Pancreas (tissue), 10 donors: ENCODE measurements at regions not wholly inside any gene's neighbourhood (a gene's known extent, or its start where the extent isn't known, plus 50 kb on each side); places are given as distances from the start of the nearest gene placed in this dataset.

Source experiments
- ATAC-seq, 4 donors: fragments of 200-7000 bp; cut with Tn5 transposase; one replicate each; pipeline versions ENCODE4 v1.8.0 to v1.9.1; 2020; ENCODE audit warnings: mild to moderate bottlenecking in 4 of 4, moderate library complexity in 4 of 4
- DNase-seq, 6 donors: peaks; one replicate each; pipeline ENCODE4 v3.0.0-alpha.2; 2020
- FAIRE-seq: peaks from 2 replicates; lab custom pipeline; 2012; peaks lifted over from hg19 to GRCh38; lab: Jason Lieb, UNC
- H3K27ac ChIP-seq, 4 donors: fragments of 200-600 bp; sonication (generic); 1 replicate in 3 of 4; 2 replicates in 1 of 4; pipeline versions ENCODE4 v1.5.0 to v1.8.0; 2020
- H3K27me3 ChIP-seq, 4 donors: fragments of 200-600 bp; one replicate each; pipeline ENCODE4 v1.8.0; 2021
- H3K36me3 ChIP-seq, 3 donors: fragments of 200-600 bp; sonication (generic) in 1 of 3; one replicate each; pipeline versions ENCODE4 v1.5.0 to v1.8.0; 2020 to 2021
- H3K4me1 ChIP-seq, 3 donors: fragments of 200-600 bp; one replicate each; pipeline ENCODE4 v1.8.0; 2021
- H3K4me3 ChIP-seq, 4 donors: fragments of 200-600 bp; sonication (generic) in 2 of 4; one replicate each; pipeline versions ENCODE4 v1.5.0 to v1.8.0; 2020 to 2021
- H3K9me3 ChIP-seq, 4 donors: fragments of 200-600 bp; one replicate each; pipeline ENCODE4 v1.8.0; 2021
- WGBS, 2 donors: extraction: QIAGEN DNeasy Blood & Tissue Kit; methylation state at CpG; one replicate each; pipeline ENCODE4 v1.1.7; 2013; 5-methylcytosine and 5-hydroxymethylcytosine counted together
- intact Hi-C, 3 donors: fragments of 100-400 bp; cut with DNase I; formaldehyde crosslinking; loops; one replicate each; pipeline versions ENCODE4 v1.11.1 to v1.14.2; 2022
- TF ChIP-seq, protein P1 (sequence below), 4 donors: fragments of 200-600 bp; sonication (generic) in 3 of 4; IDR thresholded peaks; one replicate each; pipeline versions ENCODE4 v1.5.0 to v1.8.0; 2021; ENCODE audit warnings: antibody characterized with exemption in 4 of 4
- donor health status: healthy with polysubstance abuse.
- donor health status: DM: no; HTN: no; CAD: no; lungs with moderate emphysema.
- donor health status: DM: no; HTN: no; CAD: no.
- donor health status: control.
- donor health status: control.
- donor health status: Bipolar disorder and iron deficiency.
- donor health status: DM: yes; HTN: yes; CAD: no.
- donor health status: DM: no; HTN: no; CAD: no.
- donor health status: DM: no; HTN: no; CAD: no.
- donor health status: DM: yes; HTN: yes; CAD: no.

DNA sequence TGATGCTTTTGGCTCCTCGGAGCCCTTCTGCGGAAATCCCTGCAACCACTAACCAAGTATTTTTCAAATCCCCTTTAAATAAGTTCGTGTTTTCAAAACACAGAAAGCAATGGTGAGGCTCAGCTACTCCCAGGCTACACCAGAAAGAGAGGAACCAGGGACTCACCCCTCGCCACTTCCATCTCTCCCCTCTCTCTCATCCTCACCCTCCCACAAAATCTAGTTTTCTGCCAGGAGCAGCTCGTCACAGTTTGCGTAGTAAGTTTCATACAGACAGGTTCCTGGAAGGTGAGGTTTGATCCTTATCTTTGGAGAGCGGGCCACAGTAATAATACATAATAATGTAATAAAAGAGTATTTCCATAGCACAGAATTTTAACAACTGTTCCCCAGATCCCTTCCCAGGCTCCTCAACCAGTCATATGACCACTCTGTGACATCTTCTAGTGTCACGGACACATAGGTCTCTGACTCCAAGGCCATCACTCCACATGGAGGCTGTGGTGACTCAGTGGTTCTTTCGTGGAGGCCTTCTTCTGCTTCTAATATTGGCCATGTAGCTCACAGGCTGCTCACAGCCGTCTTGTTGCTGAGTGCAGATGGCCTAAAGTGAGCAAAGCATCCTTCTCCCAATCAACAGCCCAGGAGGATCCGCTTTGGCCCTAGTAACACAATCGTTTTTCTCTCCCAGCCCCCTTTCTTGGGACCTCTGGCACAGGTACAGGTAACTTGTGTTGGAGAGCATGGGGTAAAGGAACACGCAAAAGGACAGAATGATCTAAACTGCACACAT is 295.7 kb downstream of the CDC5L start:
- no peak overlapping the region for H3K4me3 ChIP-seq
- H3K9me3 ChIP-seq, result no peaks in the 10 kb centered on the region
- TF ChIP-seq, protein P1, sequence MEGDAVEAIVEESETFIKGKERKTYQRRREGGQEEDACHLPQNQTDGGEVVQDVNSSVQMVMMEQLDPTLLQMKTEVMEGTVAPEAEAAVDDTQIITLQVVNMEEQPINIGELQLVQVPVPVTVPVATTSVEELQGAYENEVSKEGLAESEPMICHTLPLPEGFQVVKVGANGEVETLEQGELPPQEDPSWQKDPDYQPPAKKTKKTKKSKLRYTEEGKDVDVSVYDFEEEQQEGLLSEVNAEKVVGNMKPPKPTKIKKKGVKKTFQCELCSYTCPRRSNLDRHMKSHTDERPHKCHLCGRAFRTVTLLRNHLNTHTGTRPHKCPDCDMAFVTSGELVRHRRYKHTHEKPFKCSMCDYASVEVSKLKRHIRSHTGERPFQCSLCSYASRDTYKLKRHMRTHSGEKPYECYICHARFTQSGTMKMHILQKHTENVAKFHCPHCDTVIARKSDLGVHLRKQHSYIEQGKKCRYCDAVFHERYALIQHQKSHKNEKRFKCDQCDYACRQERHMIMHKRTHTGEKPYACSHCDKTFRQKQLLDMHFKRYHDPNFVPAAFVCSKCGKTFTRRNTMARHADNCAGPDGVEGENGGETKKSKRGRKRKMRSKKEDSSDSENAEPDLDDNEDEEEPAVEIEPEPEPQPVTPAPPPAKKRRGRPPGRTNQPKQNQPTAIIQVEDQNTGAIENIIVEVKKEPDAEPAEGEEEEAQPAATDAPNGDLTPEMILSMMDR (IDR thresholded peaks at IDR 0.05), result no peak
- DNase-seq, result no peak
- intact Hi-C loops, result no loop called here
- no peaks in the 10 kb centered on the region for H3K36me3 ChIP-seq
- H3K27ac ChIP-seq, result no peak overlapping the region
- ATAC-seq, result no peak
- WGBS, 2 donors, result 69 to 76% methylated on average over 13 of the region's 13 CpGs
- H3K27me3 ChIP-seq, result no peaks in the 10 kb centered on the region
- no peak for FAIRE-seq
- no peaks in the 10 kb centered on the region for H3K4me1 ChIP-seq

DNA sequence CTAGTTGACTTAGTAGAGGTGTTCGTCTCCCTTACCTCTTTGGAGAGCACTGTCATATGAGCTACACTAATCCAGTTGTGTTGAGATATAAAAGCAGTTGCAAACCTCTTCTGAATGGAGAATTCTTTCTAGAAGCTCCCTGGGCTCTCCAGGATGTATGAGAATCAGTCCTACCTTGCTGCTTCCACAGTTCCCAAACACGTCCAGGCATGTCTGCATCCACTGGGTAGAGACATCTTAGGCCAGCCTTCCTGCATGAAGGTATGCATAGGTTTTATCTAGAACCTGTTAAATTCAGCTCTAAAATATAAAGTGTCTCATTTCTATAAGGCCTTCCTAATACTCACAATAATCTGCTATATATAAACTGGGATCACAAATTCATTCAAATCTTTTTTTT is 297.7 kb downstream of the CDC5L start:
- TF ChIP-seq, protein P1 (IDR thresholded peaks at IDR 0.05), result no peak
- DNase-seq, result no peak
- 70 to 88% methylated on average over 2 of the region's 2 CpGs for WGBS, 2 donors
- FAIRE-seq, result no peak
- Histone ChIP-seq H3K4me1 (no peaks in the 10 kb centered on the region), H3K27ac (no peak overlapping the region), H3K4me3 (no peak overlapping the region), H3K36me3 (no peaks in the 10 kb centered on the region), H3K27me3 (no peaks in the 10 kb centered on the region), H3K9me3 (no peaks in the 10 kb centered on the region)
- intact Hi-C loops, result no loop called here
- ATAC-seq, result no peak

DNA sequence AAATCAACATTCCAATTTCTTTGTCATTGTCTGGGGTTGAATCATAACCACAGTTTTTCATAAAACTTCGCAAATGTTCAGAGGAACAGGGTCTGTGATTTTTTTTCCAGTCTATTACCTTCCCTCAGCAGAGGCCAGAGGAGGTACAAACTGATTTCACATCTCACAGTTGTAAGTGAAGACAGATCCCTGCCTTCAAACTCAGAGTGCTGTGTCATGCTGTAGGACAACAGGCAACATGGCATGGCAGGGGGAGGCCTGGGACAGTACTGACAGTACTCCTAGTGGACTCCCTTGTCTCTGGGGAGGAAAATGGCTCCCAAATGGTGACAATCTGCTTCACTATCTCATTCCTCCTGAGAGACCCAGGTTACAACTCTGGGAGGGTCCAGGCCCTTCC is 308.6 kb downstream of the CDC5L start:
- Histone ChIP-seq H3K4me1 (no peaks in the 10 kb centered on the region), H3K27ac (no peak overlapping the region), H3K4me3 (no peak overlapping the region), H3K27me3 (no peaks in the 10 kb centered on the region), H3K36me3 (no peaks in the 10 kb centered on the region), H3K9me3 (no peaks in the 10 kb centered on the region)
- ATAC-seq (no peak), FAIRE-seq (no peak), DNase-seq (no peak)
- TF ChIP-seq, protein P1 (IDR thresholded peaks at IDR 0.05), result no peak
- intact Hi-C loops, result no loop called here
- WGBS, 2 donors, result 96 to 97% methylated on average over 1 of the region's 1 CpG

DNA sequence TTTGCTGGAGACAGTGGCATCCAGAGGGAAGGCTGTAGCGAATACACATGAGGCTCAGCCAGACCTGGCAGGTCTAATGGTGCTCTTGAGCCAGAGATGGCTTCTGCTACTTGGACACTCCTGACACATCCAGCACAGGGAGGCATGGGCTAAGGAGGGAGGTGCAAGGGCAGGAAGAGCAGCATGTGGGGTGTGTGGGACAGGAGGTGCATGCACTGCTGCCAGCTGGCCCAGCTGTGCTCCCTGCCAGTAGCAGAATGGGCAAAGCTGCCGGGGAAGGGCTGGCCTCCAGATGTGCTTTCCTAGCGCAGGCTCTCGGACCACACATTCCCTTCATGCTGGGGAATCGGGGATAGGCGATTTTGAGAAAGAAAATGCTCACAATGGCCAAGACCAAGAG is 309.2 kb downstream of the CDC5L start:
- no peak overlapping the region for H3K27ac ChIP-seq
- no peak for FAIRE-seq
- no peaks in the 10 kb centered on the region for H3K27me3 ChIP-seq
- DNase-seq, result no peak
- H3K36me3 ChIP-seq, result no peaks in the 10 kb centered on the region
- TF ChIP-seq, protein P1 (IDR thresholded peaks at IDR 0.05), result no peak
- no peak overlapping the region for H3K4me3 ChIP-seq
- H3K4me1 ChIP-seq, result no peaks in the 10 kb centered on the region
- 79 to 82% methylated on average over 6 of the region's 6 CpGs for WGBS, 2 donors
- H3K9me3 ChIP-seq, result no peaks in the 10 kb centered on the region
- ATAC-seq, result no peak
- intact Hi-C loops, result no loop called here

DNA sequence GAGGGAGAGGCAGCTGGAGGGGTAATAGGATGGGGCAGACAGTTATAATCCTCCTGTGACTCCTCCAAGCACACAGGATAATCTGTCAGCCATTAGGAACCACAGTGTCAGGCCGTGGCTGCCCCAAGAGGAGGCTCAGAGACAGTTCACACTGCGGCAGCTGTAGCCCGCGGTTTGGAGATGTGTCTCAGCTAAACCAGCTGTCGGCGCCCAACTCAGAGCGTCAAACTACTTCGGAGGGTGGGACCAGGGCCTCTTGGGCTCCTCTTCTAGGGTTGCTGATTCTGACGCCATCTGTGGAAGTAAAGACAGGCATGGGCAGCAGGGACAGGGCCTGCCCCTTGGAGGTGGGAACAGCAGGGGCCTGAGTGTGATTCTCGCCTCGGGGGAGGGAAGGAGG is 309.8 kb downstream of the CDC5L start:
- WGBS, 2 donors, result 71 to 72% methylated on average over 11 of the region's 11 CpGs
- Histone ChIP-seq H3K9me3 (no peaks in the 10 kb centered on the region), H3K27ac (no peak overlapping the region), H3K4me3 (no peak overlapping the region), H3K36me3 (no peaks in the 10 kb centered on the region), H3K4me1 (no peaks in the 10 kb centered on the region), H3K27me3 (no peaks in the 10 kb centered on the region)
- intact Hi-C loops, result no loop called here
- DNase-seq (no peak), ATAC-seq (no peak), FAIRE-seq (no peak)
- TF ChIP-seq, protein P1 (IDR thresholded peaks at IDR 0.05), result no peak
